ENCODE measurements at regions not wholly inside any gene's neighbourhood (a gene's known extent, or its start where the extent isn't known, plus 50 kb on each side); places are given as distances from the start of the nearest gene placed in this dataset.

DNA sequence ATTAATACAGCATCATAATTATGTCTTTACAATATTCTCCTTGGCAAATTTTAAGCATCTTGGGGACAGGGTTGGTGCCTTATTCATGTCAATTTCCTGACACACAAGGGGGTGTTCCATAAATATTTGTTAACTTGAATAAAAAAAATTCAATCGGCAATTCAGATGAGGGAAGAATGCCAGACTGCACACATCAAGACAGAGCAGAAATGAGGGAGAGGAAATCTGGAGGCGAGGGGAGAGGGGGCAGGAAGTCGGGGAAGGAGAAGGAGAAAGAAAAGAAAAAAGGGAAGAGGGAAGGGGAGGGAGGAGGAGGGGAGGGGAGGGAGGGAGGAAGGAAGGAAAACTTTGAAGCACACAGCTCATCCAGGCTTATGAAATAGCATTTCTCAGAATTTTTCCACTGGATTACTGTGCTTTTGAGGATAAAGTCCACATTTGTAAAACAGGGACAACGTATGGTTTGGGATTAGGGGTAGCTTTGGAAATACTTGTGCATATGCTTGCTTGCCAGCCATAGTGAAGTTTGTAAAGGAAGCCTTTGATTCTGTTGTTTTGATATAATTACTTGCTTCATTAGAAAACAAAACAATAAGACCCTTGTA, 362.1 kb downstream of the SAMD5 start:
- DNase-seq, result no peak

DNA sequence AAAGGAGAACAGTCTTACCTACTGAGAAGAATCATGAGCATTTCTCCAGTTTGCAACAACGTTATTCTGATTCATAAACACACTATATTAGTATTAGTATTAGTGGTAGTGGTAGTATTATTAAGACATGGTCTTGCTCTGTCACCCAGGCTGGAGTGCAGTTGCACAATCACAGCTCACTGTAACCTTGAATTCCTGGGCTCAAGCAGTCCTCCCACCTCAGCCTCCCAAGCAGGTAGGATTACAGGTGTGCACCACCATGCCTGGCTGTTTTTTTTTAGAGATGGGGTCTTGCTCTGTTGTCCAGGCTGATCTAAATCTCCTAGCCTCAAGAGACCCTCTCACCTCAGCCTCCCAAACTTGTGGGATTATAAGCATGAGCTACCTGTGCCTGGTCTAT, 363.5 kb downstream of the SAMD5 start:
- no peak for DNase-seq

DNA sequence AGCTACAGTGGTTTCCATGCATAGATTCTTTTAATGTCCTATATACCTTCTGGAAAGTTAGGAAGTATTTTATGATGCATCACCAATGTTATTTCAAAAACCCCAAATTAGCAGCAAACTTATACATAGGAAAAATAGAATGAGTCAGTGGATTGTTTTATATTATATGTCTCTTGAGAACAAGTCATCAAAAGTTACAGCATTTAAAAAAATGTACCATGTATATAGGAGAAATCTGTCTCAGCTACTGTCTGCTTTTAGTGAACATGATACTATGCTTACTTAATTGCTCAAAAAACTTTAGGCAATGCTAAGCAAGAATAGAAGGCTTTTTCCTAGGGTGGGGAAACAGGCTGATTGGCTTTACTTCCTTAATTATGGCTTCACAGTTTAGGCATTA, 365.3 kb downstream of the SAMD5 start:
- DNase-seq, result peak; percentile 35

DNA sequence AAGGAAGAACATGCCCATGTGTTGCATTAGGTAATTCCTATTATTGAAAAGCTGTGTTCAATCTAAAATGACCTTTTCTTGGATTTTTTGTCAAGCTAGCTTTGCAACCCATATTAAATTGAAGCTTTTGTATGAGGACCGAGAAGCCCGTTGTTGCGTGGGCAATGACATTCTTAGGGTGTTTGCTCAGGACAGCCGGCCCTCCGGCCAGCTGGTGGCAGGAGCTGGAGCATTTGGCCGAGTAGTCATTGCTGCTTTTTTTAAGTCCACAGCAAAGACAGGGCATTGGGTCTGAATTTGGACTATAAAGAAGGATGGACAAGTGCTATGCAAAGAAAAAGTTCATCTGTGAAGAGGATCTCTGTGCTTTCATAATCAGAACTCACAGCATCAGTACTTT, 365.8 kb downstream of the SAMD5 start:
- no peak for DNase-seq

DNA sequence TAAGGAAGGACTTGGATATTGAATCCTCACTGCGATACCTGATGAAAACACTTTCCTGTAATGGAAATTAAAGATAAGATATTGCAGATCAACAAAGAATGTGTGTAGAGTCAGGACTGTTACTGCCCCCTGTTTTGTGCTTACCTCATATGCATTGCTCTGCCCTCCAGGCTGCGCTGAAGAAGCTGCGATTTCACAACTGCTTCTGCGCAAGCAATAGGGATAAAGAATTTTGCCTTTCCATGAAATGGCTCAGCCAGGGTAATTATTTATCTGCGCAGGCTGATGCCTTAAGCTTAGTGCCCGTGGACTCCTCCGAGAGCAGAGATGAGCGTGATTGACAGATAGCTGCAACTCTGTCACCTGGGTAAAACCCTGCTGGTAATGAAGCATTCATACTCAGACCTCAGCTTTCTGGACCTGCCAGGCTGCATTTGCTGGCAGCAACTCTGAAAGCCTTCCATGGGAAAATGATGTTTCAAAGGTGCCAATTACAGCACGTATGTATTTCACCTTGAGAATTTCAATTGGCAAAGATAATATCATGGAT, 370.6 kb downstream of the SAMD5 start:
- DNase-seq, result no peak

DNA sequence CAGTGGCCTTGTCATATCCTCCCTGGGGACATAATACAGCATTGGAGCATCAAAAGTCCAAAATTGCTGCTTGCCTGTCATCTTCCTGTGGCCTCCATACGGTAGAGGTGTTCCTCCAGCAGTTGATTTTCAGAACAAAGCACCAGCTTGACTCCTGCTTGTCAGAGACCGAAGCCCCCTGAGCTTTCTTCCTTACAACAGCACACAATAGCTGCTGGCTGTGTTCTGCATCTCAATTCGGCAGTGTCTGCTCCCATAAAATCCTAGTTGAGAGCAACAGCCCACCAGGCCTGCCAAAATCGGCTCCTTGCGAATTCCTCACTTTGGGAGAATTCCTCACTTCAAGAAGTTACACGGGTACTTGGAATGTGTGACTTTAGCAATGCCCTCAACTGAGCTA, 372.9 kb downstream of the SAMD5 start:
- DNase-seq, result no peak

DNA sequence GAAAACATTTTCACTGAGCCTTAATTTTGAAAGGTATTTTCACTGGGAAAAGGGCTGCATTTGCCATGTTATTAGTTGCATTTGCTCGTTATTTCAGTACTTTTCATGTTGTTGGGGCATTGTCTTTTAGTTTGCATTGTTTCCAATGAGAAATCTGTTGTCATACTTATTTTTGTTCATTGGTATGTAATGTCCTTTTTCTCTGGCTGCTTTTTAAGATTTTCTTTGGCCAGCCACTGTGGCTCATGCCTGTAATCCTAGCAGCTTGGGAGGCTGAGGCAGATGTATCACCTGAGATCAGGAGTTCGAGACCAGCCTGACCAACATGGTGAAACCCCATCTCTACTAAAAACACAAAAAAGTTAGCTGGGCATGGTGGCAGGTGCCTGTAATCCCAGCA, 379.9 kb downstream of the SAMD5 start:
- DNase-seq, result no peak

DNA sequence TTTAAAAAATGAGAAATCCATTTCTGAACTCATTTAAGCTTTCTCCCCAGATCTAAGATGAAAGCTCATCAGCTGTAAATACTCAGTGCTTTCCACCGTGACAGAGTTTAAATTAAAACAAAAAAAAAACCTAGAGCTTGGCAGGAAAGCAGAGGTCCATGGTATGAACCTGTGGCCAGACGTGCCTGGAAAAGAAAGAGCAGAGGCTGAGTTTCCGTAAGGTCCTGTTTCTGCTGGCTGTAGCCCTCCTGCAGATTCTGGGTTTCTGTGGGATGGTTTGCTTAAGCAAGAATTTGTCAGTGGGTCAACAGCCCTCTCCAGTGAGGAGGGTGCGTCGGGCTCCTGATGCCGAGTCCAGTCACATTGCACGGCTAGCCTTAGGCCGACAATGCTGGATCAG, 383.2 kb downstream of the SAMD5 start:
- no peak for DNase-seq

DNA sequence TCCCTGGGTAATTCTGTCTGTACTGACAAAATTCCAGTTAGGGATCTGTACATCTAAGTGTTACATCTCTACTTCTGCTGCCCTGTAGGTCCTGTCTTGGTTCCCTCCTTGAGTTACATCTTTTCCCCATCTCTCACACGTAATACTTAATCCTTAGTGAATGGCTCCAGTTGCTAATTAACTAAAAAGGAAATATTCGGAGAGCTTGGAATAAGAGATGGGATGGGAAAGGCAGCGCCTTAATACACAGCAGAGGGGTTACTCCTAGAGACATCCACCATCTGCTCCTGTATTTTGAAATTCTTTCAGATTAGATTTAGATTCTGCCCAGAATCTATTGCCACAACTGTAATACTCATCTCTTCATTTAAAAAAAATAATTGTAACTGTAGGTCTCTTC, 384.0 kb downstream of the SAMD5 start:
- no peak for DNase-seq

DNA sequence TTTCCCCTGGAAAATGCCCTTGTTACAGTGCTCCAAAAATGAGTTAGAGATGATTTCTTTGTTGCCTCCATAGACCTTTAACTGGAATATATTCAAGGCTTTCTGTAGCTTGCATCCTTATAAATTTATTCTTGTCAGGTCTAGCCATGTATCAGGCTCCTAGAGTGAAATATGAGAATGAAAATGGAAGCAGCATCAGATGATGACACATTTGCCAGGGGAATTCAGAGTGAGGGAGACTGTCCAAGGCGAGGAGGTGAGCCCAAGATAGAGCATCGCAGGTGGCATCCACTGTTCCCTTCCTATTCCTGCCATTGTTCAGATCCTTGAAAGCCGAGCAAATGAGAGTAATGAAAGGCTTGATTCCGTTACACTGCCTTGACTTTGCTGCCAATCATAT, 386.8 kb downstream of the SAMD5 start:
- no peak for DNase-seq

DNA sequence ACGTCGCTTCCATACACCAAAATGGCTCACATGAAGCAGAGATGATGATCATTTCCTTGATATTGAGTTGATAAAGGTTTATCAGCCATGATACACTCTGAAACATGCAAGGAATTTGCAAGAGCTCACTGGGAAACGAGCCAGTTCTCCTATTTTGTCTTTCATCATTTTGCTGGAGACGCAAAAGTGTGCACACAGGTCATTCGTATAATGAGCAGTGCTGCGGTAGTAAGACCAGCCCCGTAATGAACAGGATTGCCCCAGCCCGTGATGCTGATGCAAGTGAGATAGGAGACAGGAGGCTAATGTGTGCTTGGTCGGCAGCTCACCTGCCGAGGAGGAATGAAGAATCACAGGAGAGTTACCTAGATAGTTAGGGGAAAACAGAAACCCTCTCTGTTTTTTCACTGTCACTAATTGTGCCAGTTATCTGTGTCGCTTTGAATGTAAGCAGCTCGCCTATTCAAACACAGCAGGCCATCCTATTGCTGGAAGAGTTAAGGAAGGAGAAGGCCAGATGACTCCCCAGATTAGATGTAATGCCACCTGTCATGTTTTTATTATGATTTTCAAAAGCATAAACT, 391.8 kb downstream of the SAMD5 start:
- no peak for DNase-seq

DNA sequence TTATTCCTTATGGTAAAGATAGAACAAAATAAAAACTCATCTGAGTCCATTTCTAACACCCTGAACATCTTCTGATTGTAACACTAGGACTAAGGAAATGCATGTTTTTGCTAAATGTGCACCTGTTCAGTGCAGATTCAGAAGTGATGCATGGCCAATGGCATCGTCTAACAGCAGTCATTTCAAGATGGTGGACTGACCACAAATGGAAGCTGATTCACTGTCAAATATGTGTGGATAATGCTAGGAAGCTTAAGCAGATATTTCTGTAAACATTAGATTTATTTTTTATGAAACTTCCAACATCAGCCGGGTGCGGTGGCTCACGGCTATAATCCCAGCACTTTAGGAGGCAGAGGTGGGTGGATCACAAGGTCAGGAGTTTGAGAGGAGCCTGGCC, 394.8 kb downstream of the SAMD5 start:
- no peak for DNase-seq

DNA sequence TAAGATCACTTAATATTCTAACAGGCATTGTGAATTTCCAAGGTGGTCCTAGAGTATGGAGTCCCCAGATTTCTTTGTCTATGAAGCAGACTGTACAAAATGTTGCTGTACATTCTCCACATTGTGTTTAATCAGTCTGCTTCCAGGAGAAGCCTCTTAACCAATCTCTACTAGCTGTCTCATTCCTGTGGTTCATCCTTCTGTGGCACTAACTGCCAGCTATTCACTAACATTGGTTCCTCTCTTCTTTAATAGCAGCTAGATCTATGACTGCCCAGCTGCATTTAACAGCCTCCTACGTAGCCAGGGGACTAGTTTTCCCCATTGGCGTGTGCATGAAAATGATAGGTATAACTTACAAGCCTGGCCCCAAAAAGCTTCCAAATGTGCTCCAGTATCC, 395.4 kb downstream of the SAMD5 start:
- no peak for DNase-seq

DNA sequence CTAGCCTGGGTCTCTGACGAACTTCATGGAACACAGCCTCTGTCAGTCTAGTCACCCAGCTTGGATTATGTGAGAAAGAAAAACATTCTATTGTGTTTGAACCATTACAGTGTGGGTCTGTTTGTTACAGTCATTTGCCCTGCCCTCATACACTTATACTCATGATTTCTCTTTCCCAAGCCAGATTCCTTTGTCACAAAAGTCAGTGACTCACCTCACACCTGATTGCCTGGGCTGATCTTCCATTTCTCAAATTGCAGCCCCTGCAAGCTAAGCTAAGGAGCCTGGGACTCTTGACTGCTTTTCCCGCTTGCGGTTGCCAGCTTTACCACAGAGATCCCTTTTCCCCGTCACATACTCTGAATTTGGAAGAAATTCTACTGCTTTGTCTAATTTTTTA, 395.9 kb downstream of the SAMD5 start:
- no peak for DNase-seq

DNA sequence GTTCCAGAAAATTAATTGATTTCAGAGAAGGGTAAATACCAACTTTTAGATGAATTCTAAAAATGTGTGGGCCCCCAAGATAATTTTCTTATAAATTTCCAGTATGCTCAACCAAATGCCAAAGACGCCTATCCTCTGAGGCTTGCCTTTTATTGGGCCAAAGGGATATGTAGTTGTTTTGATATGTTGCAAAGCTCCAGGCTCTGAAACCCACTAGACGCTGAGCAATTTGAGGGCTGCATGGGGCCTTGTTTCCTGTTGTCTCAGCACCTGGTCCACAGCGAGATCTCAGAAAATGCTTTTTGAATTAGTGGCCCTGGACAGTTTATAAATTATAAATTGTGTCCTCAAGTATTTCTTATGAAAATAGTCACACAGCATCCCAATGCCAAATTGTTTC, 397.2 kb downstream of the SAMD5 start:
- no peak for DNase-seq

DNA sequence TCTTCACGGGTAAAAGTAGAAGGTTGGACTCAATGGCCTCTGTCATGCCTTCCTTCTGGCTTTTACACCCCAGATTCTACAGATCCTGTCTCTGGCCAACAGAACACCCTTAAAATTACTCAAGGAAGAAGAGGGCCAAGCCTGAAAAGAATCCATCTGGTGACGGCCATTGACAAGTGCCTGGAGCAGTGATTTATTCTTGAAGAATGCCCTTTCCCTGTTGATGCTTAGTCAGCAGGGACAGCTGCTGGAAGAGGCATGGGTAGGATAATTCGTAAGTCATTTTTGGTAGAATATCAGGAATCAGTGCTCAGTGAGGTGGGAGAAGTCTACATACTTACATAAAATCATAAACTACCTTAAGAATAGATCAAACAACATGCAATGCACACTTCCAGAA, 397.9 kb downstream of the SAMD5 start:
- DNase-seq, result peak; percentile 73

DNA sequence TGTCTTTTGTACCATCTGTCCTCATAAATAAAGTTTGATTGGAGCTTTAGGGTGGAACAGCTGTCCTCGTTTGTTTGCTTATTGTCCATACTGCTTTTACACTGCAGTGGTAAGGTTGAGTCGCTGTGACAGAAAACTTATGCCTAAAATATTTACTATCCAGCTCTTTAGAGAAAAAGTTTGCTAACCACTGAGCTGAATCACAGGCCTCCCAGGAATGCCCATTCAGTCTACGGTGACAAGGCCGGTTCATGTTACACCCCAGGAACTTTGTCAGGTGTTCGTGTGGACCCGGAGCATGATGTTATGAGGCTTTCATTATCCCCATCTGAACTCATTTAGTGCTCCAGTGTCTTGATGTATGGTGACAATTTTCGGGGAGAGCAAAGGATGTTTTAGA, 401.1 kb downstream of the SAMD5 start:
- peak; percentile 33 for DNase-seq

DNA sequence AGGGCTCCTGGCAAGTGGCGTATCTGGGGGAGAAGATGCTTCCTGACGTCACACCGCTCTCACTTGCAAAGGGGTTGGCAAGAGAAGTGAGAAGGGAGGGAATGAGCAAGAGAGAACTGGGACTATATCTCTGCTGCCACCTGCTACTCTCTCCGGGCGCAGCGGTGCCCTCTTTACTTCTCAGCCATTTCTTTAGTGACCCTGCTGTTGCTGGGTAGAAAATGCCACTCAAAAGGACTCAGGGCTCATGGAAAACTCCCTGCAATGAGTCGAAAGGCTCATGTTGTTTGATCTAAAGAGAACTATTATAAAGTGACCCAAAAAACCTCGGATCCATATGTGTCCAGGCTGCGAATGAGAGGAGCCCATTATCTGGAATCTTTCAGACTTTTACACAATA, 401.8 kb downstream of the SAMD5 start:
- no peak for DNase-seq

DNA sequence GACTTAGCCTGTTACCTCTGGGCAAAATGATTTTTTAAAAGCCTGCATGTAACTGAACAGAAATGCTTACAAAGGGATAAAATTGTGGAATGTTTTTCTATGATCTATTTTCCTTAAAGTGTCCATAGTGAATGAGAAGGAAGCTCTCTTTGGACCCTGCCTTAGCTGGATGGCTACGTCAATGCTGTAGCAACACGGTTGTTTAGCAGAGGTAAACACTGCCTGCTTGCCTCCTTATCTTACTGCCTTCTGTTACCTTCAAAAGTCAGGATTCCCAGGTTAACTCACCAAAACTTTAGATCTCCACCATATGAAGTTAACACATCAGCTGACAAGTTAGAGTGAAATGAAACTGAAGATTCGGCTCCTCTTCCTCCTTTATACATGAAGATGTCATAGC, 402.6 kb downstream of the SAMD5 start:
- DNase-seq, result no peak

DNA sequence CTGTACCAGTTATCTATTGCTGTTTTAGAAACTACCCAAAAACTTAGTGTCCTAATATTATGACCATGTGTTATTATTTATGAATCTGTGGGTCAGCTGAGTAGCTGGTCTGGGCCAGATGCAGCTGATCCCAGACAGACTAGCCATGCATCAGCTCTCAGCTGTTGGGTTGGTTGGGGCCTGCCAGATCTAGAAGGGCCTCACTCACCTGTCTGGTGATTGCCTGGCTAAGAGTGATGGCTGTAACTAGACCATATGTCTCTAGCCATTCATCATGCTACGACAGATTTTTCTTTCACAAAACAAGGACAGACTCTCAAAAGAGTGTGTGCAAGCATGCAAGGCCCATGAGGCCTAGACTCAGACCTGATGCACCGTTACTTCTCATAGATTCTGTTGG, 403.2 kb downstream of the SAMD5 start:
- no peak for DNase-seq

DNA sequence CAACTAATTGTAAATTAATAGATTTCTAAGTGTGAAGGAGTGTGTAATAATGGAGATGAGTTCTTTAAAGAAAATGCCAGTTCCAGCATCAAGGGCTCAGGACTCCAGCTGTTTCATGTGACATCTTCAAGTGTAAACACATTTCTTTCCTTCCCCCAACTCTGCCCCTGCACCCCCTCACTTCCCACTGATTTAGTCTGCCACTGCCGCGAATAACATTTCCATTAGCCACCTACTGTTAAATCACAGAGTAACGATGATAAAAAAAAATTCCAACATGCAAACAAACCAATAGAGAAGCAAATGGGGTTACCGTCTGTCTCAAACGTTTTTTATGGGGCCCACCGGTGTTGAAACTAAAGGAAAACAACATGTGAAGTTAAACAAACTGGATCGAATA, 414.3 kb downstream of the SAMD5 start:
- no peak for DNase-seq

DNA sequence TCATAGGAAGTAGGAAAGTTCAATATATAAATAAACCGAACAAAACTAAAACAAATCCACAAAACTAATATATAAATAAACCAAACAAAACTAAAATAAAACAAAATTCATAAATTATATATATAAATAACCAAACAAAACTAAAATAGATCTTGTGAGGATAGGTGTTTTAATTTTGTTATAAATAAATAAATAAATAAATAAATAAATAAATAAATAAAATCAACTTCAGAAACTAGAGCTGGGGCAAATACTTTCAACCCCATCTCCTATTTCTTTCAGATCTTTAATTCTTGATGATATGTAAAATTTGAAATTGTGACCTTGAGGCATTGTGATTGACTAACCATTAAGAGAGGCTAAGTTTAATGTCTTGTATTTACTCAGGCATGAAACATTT, 416.1 kb downstream of the SAMD5 start:
- DNase-seq, result no peak

DNA sequence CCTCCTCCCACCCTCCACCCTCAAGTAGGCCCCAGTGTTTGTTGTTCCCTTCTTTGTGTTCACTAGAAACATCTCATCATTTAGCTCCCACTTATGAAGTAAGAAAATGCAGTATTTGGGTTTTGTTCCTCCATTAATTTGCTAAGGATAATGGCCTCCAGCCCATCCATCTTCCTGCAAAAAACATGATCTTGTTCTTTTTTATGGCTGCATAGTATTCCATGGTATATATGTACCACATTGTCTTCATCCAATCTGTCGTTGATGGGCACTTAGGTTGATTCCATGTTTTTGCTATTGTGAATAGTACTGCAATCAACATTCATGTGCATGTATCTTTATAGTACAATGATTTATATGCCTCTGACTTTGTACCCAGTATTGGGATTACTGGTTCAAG, 416.8 kb upstream of the SASH1 start:
- no peak for DNase-seq

DNA sequence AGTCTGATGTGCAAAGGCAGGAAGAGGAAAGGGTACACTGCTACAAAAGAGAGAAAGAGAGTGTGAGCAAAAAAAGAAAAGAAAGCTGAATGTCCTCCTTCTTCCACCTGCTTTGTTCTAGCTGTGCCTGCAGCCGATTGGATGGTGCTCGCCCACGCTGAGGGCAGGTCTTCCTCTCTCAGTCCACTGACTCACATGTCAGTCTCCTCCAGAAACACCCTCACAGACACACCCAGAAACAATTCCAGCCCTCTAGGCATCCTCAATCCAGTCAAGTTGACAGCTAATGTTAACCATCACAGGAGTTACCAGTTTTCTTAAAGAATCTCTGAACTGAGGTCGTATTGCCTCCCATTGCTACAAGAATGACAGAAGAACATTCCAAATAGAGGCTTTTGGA, 411.9 kb upstream of the SASH1 start:
- DNase-seq, result no peak

DNA sequence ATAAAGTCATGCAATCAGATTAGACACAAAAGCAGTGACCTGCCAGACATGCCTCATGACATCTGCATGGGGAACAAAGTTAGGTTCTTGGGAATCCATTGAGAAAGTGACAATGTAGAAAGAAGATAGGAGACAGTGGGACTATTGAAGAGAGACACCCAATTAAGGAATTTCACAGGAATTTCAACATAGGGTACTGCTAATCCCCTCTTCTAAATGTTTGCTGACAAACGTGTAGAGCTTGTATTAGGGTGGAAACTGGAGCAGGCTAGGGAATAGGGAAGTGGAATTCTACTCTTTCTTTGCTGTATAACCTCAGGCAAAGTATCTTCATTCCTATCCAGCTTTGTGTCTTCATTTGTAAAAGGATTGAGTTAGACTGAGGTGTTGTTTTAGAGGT, 409.4 kb upstream of the SASH1 start:
- no peak for DNase-seq

Data from HCEC 1CT (cell line).